Suppressor macrophage (primary cell): ENCODE measurements at regions not wholly inside any gene's neighbourhood (a gene's known extent, or its start where the extent isn't known, plus 50 kb on each side); places are given as distances from the start of the nearest gene placed in this dataset.
"Not testable (repeated sequence)": the region's sequence is repeated elsewhere in the genome, so short reads cannot be mapped to it uniquely, and the experiment has no call there.

ENCODE experiments used
- DNase-seq, 4 experiments: peaks; one replicate each; pipeline ENCODE4 v3.0.0-alpha.2; 2020 to 2022

DNA sequence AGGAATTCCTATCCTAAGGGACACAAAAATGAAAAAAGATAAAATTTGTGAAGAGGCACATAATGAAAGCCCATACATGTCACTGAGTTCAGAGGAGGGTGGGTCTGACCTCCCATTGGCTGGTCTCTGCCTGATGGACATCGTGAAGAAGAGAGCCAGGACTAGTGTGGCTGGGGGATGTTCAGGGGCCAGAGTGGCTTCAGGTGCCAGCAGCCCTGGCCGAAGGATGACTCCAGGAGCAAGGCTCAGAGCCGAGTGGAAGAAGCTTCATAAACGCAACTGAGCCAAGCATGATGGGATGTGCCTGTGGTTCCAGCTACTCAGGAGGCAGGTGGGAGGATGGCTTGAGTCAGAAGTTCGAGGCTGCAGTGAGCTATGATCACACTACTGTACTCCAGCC, 56.9 kb upstream of the ATP5PO start:
- no peak for DNase-seq

DNA sequence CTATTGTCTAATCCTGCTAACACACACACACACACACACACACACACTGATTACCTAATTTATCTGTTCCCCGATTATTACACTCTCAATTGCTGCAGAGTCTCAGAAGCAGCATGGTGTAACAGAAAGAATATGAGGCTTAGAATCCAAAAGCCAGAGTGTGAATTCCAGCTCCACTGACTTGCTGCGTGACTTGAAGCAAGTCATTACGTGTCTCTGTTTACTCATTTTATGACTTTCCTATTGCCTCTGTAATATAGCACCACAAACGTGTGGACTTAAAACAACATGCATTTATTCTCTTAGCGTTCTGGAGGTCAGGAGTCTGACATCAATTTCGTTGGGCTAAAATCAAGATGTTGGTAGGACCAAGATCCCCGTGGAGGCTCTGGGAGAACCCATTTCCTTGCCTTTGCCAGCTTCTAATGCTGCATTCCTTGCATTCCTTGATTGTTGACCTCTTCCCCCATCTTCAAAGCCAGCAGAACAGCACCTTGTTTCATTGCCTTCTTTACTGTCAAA, 55.9 kb upstream of the ATP5PO start:
- no peak for DNase-seq

- no peak for DNase-seq
Measured at GRCh38 chr21:33969581-33969980, 54.0 kb upstream of the ATP5PO start.

DNA sequence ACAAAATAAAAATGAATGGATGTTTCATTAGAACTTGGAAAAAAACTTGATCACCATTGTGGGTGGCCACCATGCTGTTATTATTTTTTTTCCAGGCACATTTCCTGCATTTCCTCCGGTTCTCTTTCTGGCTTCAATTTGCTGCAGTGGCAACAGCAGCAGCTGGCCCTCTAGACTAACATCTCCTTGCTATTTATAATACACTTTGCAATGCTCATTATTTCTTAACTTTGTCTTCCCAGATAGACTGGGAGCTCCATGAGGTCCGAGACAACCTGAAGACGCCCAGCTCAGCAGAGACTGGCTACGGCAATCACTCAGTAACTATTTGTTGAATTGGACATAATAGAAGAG, 53.4 kb upstream of the ATP5PO start:
- no peak for DNase-seq

- peak; percentile 26 to 47 (median 34) for DNase-seq
Measured at GRCh38 chr21:33968080-33968994, 52.7 kb upstream of the ATP5PO start.

- DNase-seq = no peak
Measured at GRCh38 chr21:33967086-33967571, 51.5 kb upstream of the ATP5PO start.

GRCh38 chr21:33966324-33966949, 50.8 kb upstream of the ATP5PO start:
- DNase-seq = peak in 3 of 4 experiments; percentile 59 to 61 (median 60)

- not testable (repeated sequence) for DNase-seq
Measured at GRCh38 chr21:33965662-33966061, 50.1 kb upstream of the ATP5PO start.
